Upper lobe of right lung (tissue), 1 donor: ENCODE measurements at regions not wholly inside any gene's neighbourhood (a gene's known extent, or its start where the extent isn't known, plus 50 kb on each side); places are given as distances from the start of the nearest gene placed in this dataset.
A peak's percentile ranks its signal among the peaks of the same experiment; 100 is the strongest.

Source experiments
- ATAC-seq: fragments of 200-7000 bp; cut with Tn5 transposase; one replicate; pipeline ENCODE4 v1.9.1; 2020; ENCODE audit warnings: mild to moderate bottlenecking, moderate library complexity
- DNase-seq: peaks from one replicate; pipeline ENCODE4 v3.0.0-alpha.2; 2020
- H3K27ac ChIP-seq: fragments of 200-600 bp; one replicate; pipeline ENCODE4 v1.8.0; 2022
- H3K27me3 ChIP-seq: fragments of 200-600 bp; one replicate; pipeline ENCODE4 v1.8.0; 2022; ENCODE audit warnings: mild to moderate bottlenecking
- H3K36me3 ChIP-seq: fragments of 200-600 bp; one replicate; pipeline ENCODE4 v1.8.0; 2022
- H3K4me1 ChIP-seq: fragments of 200-600 bp; one replicate; pipeline ENCODE4 v1.8.0; 2022
- H3K4me3 ChIP-seq: fragments of 200-600 bp; one replicate; pipeline ENCODE4 v1.8.0; 2022; ENCODE audit warnings: mild to moderate bottlenecking
- H3K9me3 ChIP-seq: fragments of 200-600 bp; one replicate; pipeline ENCODE4 v1.8.0; 2022
- CTCF ChIP-seq: fragments of 200-600 bp; IDR thresholded peaks from one replicate; pipeline ENCODE4 v1.8.0; 2022; ENCODE audit warnings: antibody characterized with exemption
- intact Hi-C: fragments of 100-400 bp; cut with DNase I; formaldehyde crosslinking; loops from one replicate; pipeline ENCODE4 v1.11.0; 2022
- donor health status: DM: no; HTN: yes; CAD: no; lungs with severe emphysema.

GRCh38 chr7:153847828-153848227 is 204.4 kb upstream of the DPP6 start:
- no peaks in the 10 kb centered on the region for H3K27me3 ChIP-seq
- H3K4me3 ChIP-seq = no peak overlapping the region
- no peaks in the 10 kb centered on the region for H3K4me1 ChIP-seq
- H3K9me3 ChIP-seq = no peaks in the 10 kb centered on the region
- ATAC-seq = no peak
- no peaks in the 10 kb centered on the region for H3K36me3 ChIP-seq
- DNase-seq = no peak
- H3K27ac ChIP-seq = no peak overlapping the region
- intact Hi-C loops = no loop called here
- no peak for TF ChIP-seq CTCF

DNA sequence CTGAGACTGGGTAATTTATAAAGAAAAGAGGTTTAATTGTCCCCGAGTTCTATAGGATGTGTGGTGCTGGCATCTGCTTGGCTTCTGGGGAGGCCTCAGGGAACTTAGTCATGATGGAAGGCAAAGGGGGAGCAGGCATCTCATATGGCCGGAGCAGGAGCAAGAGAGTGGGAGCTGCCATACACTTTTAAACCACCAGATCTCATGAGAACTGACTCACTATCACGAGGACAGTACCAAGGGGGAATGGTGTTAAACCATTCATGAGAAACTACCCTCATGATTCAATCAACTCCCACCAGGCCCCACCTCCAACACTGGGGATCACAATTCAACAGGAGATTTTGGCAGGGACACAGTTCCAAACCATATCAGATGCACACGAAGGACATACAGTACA is 199.9 kb upstream of the DPP6 start:
- intact Hi-C loops = no loop called here
- H3K4me3 ChIP-seq = no peak overlapping the region
- no peaks in the 10 kb centered on the region for H3K9me3 ChIP-seq
- no peak overlapping the region for H3K27ac ChIP-seq
- ATAC-seq (no peak), DNase-seq (no peak)
- no peaks in the 10 kb centered on the region for H3K27me3 ChIP-seq
- no peak for TF ChIP-seq CTCF
- no peaks in the 10 kb centered on the region for H3K36me3 ChIP-seq
- no peaks in the 10 kb centered on the region for H3K4me1 ChIP-seq

GRCh38 chr7:153858355-153858754 is 193.8 kb upstream of the DPP6 start:
- H3K4me1 ChIP-seq = no peaks in the 10 kb centered on the region
- DNase-seq (no peak), ATAC-seq (no peak)
- H3K9me3 ChIP-seq = no peaks in the 10 kb centered on the region
- intact Hi-C loops = no loop called here
- H3K4me3 ChIP-seq = no peak overlapping the region
- no peak overlapping the region for H3K27ac ChIP-seq
- no peak for TF ChIP-seq CTCF
- no peaks in the 10 kb centered on the region for H3K36me3 ChIP-seq
- H3K27me3 ChIP-seq = no peaks in the 10 kb centered on the region

GRCh38 chr7:153859239-153859638 is 193.0 kb upstream of the DPP6 start:
- no peak overlapping the region for H3K4me3 ChIP-seq
- no peaks in the 10 kb centered on the region for H3K36me3 ChIP-seq
- H3K27ac ChIP-seq = no peak overlapping the region
- no peak for TF ChIP-seq CTCF
- intact Hi-C loops = no loop called here
- H3K27me3 ChIP-seq = no peaks in the 10 kb centered on the region
- ATAC-seq (no peak), DNase-seq (no peak)
- H3K9me3 ChIP-seq = no peaks in the 10 kb centered on the region
- no peaks in the 10 kb centered on the region for H3K4me1 ChIP-seq

DNA sequence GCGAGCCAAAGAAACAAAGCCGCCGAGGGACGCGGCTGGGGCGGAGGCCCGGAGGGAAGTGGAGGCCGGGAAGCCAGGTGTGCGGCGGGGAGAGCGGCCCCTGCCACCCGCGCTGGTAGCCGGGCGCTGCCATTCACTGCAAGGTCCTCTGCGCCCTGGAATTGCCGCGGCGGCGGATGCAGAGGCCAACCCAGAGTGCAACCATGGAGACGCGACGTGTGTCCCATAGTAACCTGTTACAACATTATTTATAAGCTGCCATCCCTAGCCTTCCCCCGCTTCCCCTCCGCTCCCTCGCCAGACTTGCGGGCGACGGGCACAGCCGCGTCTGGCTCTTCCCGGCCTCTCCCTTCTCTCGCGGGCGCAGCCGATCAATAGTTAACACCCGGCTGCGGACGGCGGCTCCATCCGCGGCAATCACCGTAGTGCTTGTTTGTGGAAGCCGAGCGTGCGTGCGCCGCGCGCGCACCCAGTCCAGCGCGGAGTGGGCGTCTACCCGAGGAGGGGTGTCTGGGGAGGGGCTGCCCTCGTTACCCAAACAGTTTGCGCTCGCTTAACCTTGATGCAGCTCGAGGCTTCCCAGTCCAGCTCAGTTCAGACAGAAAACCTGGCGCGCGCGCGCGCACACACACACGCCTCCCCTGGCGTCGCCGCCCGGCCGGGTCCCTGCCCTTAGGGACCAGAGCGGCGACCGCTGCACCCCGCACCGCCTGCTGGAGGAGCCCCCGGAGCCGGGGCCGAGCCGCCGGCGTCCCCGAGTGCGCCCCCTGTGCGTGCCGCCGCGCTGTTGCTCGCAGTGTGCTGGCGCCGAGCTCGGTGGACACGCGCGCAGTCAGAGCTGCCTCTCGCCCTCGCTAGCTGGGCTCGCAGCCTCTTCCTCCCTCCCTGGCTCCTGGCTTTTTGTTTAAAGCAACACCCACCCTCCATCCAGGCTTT is 165.4 kb upstream of the DPP6 start:
- H3K4me3 ChIP-seq = no peak overlapping the region
- DNase-seq = no peak
- H3K27ac ChIP-seq = no peak overlapping the region
- peaks cover 31% of the 10 kb centered on the region for H3K27me3 ChIP-seq
- intact Hi-C loops = no loop called here
- no peaks in the 10 kb centered on the region for H3K9me3 ChIP-seq
- no peaks in the 10 kb centered on the region for H3K36me3 ChIP-seq
- H3K4me1 ChIP-seq = no peaks in the 10 kb centered on the region
- ATAC-seq = peak; percentile 14
- TF ChIP-seq CTCF = no peak
